ENCODE measurements at regions not wholly inside any gene's neighbourhood (a gene's known extent, or its start where the extent isn't known, plus 50 kb on each side); places are given as distances from the start of the nearest gene placed in this dataset.

DNA sequence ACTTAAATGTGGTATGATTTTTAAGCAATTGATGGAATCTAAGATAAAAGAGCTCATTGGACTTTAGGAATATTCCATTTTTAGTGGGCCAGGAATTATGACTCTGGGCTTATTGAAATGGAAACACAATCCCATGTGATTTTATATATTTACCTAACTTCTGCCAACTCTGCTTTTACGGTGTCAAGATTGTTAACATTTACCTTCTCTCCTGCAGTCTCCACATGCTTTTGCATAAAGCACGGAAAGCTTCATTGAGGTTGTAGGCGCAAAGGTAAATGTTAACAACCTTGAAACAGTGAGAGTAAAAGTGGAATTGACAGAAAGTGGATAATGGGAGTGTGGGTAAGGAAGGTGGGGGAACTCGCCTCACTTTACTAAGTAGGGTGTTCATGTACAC lies 468.1 kb downstream of the PMP22 start:
- TF ChIP-seq, protein P1, sequence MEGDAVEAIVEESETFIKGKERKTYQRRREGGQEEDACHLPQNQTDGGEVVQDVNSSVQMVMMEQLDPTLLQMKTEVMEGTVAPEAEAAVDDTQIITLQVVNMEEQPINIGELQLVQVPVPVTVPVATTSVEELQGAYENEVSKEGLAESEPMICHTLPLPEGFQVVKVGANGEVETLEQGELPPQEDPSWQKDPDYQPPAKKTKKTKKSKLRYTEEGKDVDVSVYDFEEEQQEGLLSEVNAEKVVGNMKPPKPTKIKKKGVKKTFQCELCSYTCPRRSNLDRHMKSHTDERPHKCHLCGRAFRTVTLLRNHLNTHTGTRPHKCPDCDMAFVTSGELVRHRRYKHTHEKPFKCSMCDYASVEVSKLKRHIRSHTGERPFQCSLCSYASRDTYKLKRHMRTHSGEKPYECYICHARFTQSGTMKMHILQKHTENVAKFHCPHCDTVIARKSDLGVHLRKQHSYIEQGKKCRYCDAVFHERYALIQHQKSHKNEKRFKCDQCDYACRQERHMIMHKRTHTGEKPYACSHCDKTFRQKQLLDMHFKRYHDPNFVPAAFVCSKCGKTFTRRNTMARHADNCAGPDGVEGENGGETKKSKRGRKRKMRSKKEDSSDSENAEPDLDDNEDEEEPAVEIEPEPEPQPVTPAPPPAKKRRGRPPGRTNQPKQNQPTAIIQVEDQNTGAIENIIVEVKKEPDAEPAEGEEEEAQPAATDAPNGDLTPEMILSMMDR (IDR thresholded peaks at IDR 0.05): no peak
- TF ChIP-seq POLR2AphosphoS5 (IDR thresholded peaks at IDR 0.05): no peak
- TF ChIP-seq POLR2A (IDR thresholded peaks at IDR 0.05): no peak
- TF ChIP-seq EP300 (IDR thresholded peaks at IDR 0.05): no peak
